ENCODE measurements at regions not wholly inside any gene's neighbourhood (a gene's known extent, or its start where the extent isn't known, plus 50 kb on each side); places are given as distances from the start of the nearest gene placed in this dataset.

DNA sequence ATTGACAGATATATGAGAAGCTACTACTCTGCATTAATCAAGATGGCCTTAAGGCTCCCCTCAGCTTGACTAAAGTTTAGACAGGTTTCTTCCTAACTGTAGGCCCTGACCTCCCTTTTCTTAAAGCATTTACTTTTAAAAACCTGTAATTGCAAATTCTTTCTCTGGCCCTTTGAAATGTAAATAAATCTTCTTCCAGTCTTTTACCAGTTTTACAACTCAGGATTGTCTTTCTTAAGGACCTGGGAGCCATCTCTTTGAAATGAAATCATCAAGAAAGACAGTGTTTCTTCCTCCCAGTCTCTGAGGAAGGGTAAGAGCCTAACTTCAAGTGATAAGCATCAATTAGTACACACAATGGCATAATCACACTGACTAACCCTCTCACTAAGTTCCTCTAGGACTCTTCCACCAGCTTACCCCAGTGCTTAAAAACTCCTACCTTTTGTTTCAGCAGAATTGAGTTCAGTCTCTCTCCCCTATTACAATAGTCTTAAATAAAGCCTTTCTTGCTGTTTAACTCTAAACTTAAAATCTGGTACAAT is 58.7 kb upstream of the CDH20 start:
- Mint-ChIP-seq H3K4me3 (ENCODE audit: low read depth) (no peak overlapping the region), H3K27me3 (no peaks in the 10 kb centered on the region), H3K4me1 (ENCODE audit: low read depth) (no peaks in the 10 kb centered on the region), H3K36me3 (ENCODE audit: insufficient read depth) (no peaks in the 10 kb centered on the region), H3K9me3 (ENCODE audit: low read depth) (peaks cover 3% of the 10 kb centered on the region), H3K27ac (no peak overlapping the region)
- TF ChIP-seq CTCF (IDR thresholded peaks at IDR 0.05; ENCODE audit: unreplicated experiment), result no peak
- no peak for DNase-seq (ENCODE audit: low spot score, unreplicated experiment)

DNA sequence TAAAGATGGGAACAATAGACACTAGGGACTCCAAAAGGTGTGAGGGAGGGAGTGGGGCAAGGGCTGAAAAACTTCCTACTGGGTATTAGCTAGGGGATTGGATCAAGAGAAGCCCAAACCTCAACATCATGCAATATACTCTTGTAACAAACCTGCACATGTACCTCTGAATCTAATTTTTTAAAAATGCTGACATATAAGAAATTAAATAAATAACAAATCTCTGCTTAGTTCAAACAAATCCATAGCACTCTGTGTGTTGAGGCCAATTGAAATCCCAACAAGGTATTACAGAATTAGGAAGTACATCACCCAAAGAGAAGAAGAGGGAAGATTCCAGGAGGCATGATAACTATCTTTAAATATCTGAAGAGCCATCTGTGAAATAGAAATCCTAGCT is 55.4 kb upstream of the CDH20 start:
- no peaks in the 10 kb centered on the region for H3K27me3 Mint-ChIP-seq
- peaks cover 10% of the 10 kb centered on the region for H3K9me3 Mint-ChIP-seq (ENCODE audit: low read depth)
- H3K36me3 Mint-ChIP-seq (ENCODE audit: insufficient read depth), result no peaks in the 10 kb centered on the region
- H3K4me1 Mint-ChIP-seq (ENCODE audit: low read depth), result no peaks in the 10 kb centered on the region
- no peak for TF ChIP-seq CTCF (IDR thresholded peaks at IDR 0.05; ENCODE audit: unreplicated experiment)
- no peak for DNase-seq (ENCODE audit: low spot score, unreplicated experiment)
- no peak overlapping the region for H3K27ac Mint-ChIP-seq
- no peak overlapping the region for H3K4me3 Mint-ChIP-seq (ENCODE audit: low read depth)

- Mint-ChIP-seq H3K27ac (no peak overlapping the region), H3K4me3 (ENCODE audit: low read depth) (no peak overlapping the region), H3K36me3 (ENCODE audit: insufficient read depth) (no peaks in the 10 kb centered on the region), H3K4me1 (ENCODE audit: low read depth) (no peaks in the 10 kb centered on the region), H3K9me3 (ENCODE audit: low read depth) (peaks cover 10% of the 10 kb centered on the region), H3K27me3 (no peaks in the 10 kb centered on the region)
- TF ChIP-seq CTCF (IDR thresholded peaks at IDR 0.05; ENCODE audit: unreplicated experiment), result no peak
- DNase-seq (ENCODE audit: low spot score, unreplicated experiment), result no peak
Measured at GRCh38 chr18:61281431-61281830, 51.8 kb upstream of the CDH20 start.

- Mint-ChIP-seq H3K9me3 (ENCODE audit: low read depth) (peaks cover 10% of the 10 kb centered on the region), H3K27ac (no peak overlapping the region), H3K4me3 (ENCODE audit: low read depth) (no peak overlapping the region), H3K36me3 (ENCODE audit: insufficient read depth) (no peaks in the 10 kb centered on the region), H3K4me1 (ENCODE audit: low read depth) (no peaks in the 10 kb centered on the region), H3K27me3 (no peaks in the 10 kb centered on the region)
- no peak for DNase-seq (ENCODE audit: low spot score, unreplicated experiment)
- no peak for TF ChIP-seq CTCF (IDR thresholded peaks at IDR 0.05; ENCODE audit: unreplicated experiment)
Measured at GRCh38 chr18:61282926-61283325, 50.3 kb upstream of the CDH20 start.
